HEK293 (cell line): ENCODE measurements at regions not wholly inside any gene's neighbourhood (a gene's known extent, or its start where the extent isn't known, plus 50 kb on each side); places are given as distances from the start of the nearest gene placed in this dataset.

Experiments
- CTCF ChIA-PET: fragments of 350-600 bp; formaldehyde crosslinking; extraction: SDS; loops from one replicate; lab custom pipeline; 2021; ENCODE audit warnings: antibody characterized with exemption; lab: Yijun Ruan, JAX
- POLR2A ChIA-PET: fragments of 300-600 bp; formaldehyde crosslinking; extraction: SDS; loops from one replicate; lab custom pipeline; 2020; ENCODE audit warnings: antibody characterized with exemption, inconsistent platforms; lab: Yijun Ruan, JAX
- H3K27ac ChIP-seq: fragments of 200-500 bp; sonication (Bioruptor generic); 2 replicates; pipeline ENCODE4 v1.5.1; 2014; ENCODE audit warnings: low read depth, low read length, control low read depth, inconsistent platforms; ENCODE audit errors: extremely low read depth
- H3K36me3 ChIP-seq, 2 experiments: fragments of 200-500 bp in 1 of 2; sonication (Bioruptor generic) in 1 of 2; 1 replicate in 1 of 2; 2 replicates in 1 of 2; pipeline ENCODE4 v1.5.1; 2014 to 2017; ENCODE audit warnings: inconsistent platforms in 2 of 2, low read length in 2 of 2; ENCODE audit not compliant: control insufficient read depth in 2 of 2, insufficient read depth in 1 of 2
- H3K4me1 ChIP-seq: fragments of 200-500 bp; sonication (Bioruptor generic); 2 replicates; pipeline ENCODE4 v1.5.1; 2014; ENCODE audit warnings: mild to moderate bottlenecking, low read length, inconsistent platforms; ENCODE audit not compliant: control insufficient read depth, insufficient read depth
- H3K4me3 ChIP-seq: 2 replicates; pipeline ENCODE4 v1.5.1; 2011; ENCODE audit warnings: low read depth, mild to moderate bottlenecking, control low read depth, low read length, moderate library complexity
- H3K9me3 ChIP-seq: fragments of 200-500 bp; sonication (Bioruptor generic); 2 replicates; pipeline ENCODE4 v1.5.1; 2014; ENCODE audit warnings: low read depth, low read length, inconsistent platforms; ENCODE audit not compliant: control insufficient read depth, insufficient read depth
- BCL11B ChIP-seq: fragments of 450-650 bp; formaldehyde crosslinking; IDR thresholded peaks from 2 replicates; pipeline ENCODE4 v1.5.1; 2016; ENCODE audit warnings: low read depth, missing biosample characterization, missing genetic modification characterization
- GLIS1 ChIP-seq: fragments of 450-650 bp; formaldehyde crosslinking; IDR thresholded peaks from 2 replicates; pipeline ENCODE4 v1.5.1; 2016; ENCODE audit warnings: missing biosample characterization, missing genetic modification characterization
- HOXD13 ChIP-seq: sonication (generic); formaldehyde crosslinking; IDR thresholded peaks from 2 replicates; pipeline ENCODE4 v1.8.0; 2022; ENCODE audit warnings: missing genetic modification reagents, borderline replicate concordance
- IKZF3 ChIP-seq: fragments of 450-650 bp; IDR thresholded peaks from 2 replicates; pipeline ENCODE4 v1.5.0; 2018; ENCODE audit warnings: missing biosample characterization, mild to moderate bottlenecking, missing genetic modification characterization, moderate library complexity
- PRDM1 ChIP-seq: fragments of 450-650 bp; formaldehyde crosslinking; IDR thresholded peaks from 2 replicates; pipeline ENCODE4; 2016; ENCODE audit warnings: missing biosample characterization, missing genetic modification characterization
- PRDM6 ChIP-seq: fragments of 450-650 bp; formaldehyde crosslinking; IDR thresholded peaks from 2 replicates; pipeline ENCODE4 v1.5.1; 2017; ENCODE audit warnings: missing biosample characterization, missing genetic modification characterization
- SCRT2 ChIP-seq: fragments of 450-650 bp; formaldehyde crosslinking; IDR thresholded peaks from 2 replicates; pipeline ENCODE4 v1.5.1; 2016; ENCODE audit warnings: missing biosample characterization, missing genetic modification characterization
- SP2 ChIP-seq: fragments of 450-650 bp; formaldehyde crosslinking; IDR thresholded peaks from 2 replicates; pipeline ENCODE4 v1.5.1; 2016; ENCODE audit warnings: missing biosample characterization, missing genetic modification characterization
- ZFP41 ChIP-seq: fragments of 450-650 bp; formaldehyde crosslinking; IDR thresholded peaks from 2 replicates; pipeline ENCODE4 v1.5.1; 2016; ENCODE audit warnings: missing biosample characterization, missing genetic modification characterization, borderline replicate concordance
- ZNF202 ChIP-seq: fragments of 450-650 bp; formaldehyde crosslinking; IDR thresholded peaks from 2 replicates; pipeline ENCODE4 v1.5.1; 2016; ENCODE audit warnings: missing biosample characterization, missing genetic modification characterization, borderline replicate concordance
- ZNF223 ChIP-seq: fragments of 450-650 bp; formaldehyde crosslinking; IDR thresholded peaks from 2 replicates; pipeline ENCODE4 v1.5.1; 2016; ENCODE audit warnings: missing biosample characterization, missing genetic modification characterization
- ZNF354C ChIP-seq: fragments of 450-650 bp; formaldehyde crosslinking; IDR thresholded peaks from 2 replicates; pipeline ENCODE4 v1.5.1; 2016; ENCODE audit warnings: missing biosample characterization, missing genetic modification characterization, low read depth, borderline replicate concordance
- ZNF423 ChIP-seq: fragments of 450-650 bp; formaldehyde crosslinking; IDR thresholded peaks from 2 replicates; pipeline ENCODE4 v1.5.1; 2016; ENCODE audit warnings: missing biosample characterization, missing genetic modification characterization
- ZNF521 ChIP-seq: fragments of 450-650 bp; formaldehyde crosslinking; IDR thresholded peaks from 2 replicates; pipeline ENCODE4 v1.5.1; 2017; ENCODE audit warnings: missing biosample characterization, mild to moderate bottlenecking, missing genetic modification characterization
- ZNF549 ChIP-seq: fragments of 450-650 bp; IDR thresholded peaks from 2 replicates; pipeline ENCODE4 v1.5.1; 2018; ENCODE audit warnings: missing biosample characterization, missing genetic modification characterization, mild to moderate bottlenecking, inconsistent platforms, moderate library complexity
- ZNF626 ChIP-seq: fragments of 450-650 bp; sonication (Bioruptor Pico); formaldehyde crosslinking; IDR thresholded peaks from 2 replicates; pipeline ENCODE4 v1.5.1; 2018; ENCODE audit warnings: missing biosample characterization, missing genetic modification characterization, inconsistent platforms
- ZNF645 ChIP-seq: fragments of 450-650 bp; formaldehyde crosslinking; IDR thresholded peaks from 2 replicates; pipeline ENCODE4; 2016; ENCODE audit warnings: missing biosample characterization, missing genetic modification characterization
- ZNF677 ChIP-seq: fragments of 450-650 bp; IDR thresholded peaks from 2 replicates; pipeline ENCODE4 v1.5.0; 2018; ENCODE audit warnings: missing biosample characterization, mild to moderate bottlenecking, missing genetic modification characterization, moderate library complexity
- ZNF692 ChIP-seq: fragments of 450-650 bp; formaldehyde crosslinking; IDR thresholded peaks from 2 replicates; pipeline ENCODE4 v1.5.1; 2016; ENCODE audit warnings: missing biosample characterization, missing genetic modification characterization
- ZNF837 ChIP-seq: fragments of 450-650 bp; formaldehyde crosslinking; IDR thresholded peaks from 2 replicates; pipeline ENCODE4 v1.5.1; 2016; ENCODE audit warnings: missing biosample characterization, missing genetic modification characterization
- ZSCAN5A ChIP-seq: fragments of 450-650 bp; formaldehyde crosslinking; IDR thresholded peaks from 2 replicates; pipeline ENCODE4 v1.5.1; 2016; ENCODE audit warnings: missing biosample characterization, missing genetic modification characterization

- TF ChIP-seq ZNF521 (tag by site-specific recombination) (no peak), HOXD13 (CRISPR knock-in tag) (no peak), ZNF677 (tag by site-specific recombination) (no peak), ZNF202 (no peak), PRDM1 (no peak), ZNF423 (tag by site-specific recombination) (no peak)
- TF ChIP-seq, all 188 proteins: peak for 11
Observed at GRCh38 chr21:43331962-43332828, 94.7 kb downstream of the SIK1 start (continued).

- TF ChIP-seq SP2 (tag by site-specific recombination) (no peak), ZNF354C (tag by site-specific recombination) (no peak), ZNF549 (tag by site-specific recombination) (no peak), ZNF837 (tag by site-specific recombination) (no peak), SCRT2 (tag by site-specific recombination) (0 out of 2 replicates have a peak, but pooled peaks have one; percentile 31), GLIS1 (tag by site-specific recombination) (no peak)
Observed at GRCh38 chr21:43331111-43331961, 95.6 kb downstream of the SIK1 start.

GRCh38 chr21:43330306-43330881, 96.5 kb downstream of the SIK1 start:
- ChIA-PET CTCF (interaction anchor here (0.7 kb wide), 1 partner anchor 10 kb away, joined by 4 read pairs; no protein-coding TSS in a partner anchor), POLR2A (no interaction called here)
- no peaks in the 10 kb centered on the region for H3K9me3 ChIP-seq
- H3K36me3 ChIP-seq, result no peaks in the 10 kb centered on the region
- no peak overlapping the region for H3K4me3 ChIP-seq
- TF ChIP-seq IKZF3 (tag by site-specific recombination) (no peak), ZNF223 (no peak), ZNF626 (tag by site-specific recombination) (no peak)
- H3K27ac ChIP-seq, result no peak overlapping the region
- no peaks in the 10 kb centered on the region for H3K4me1 ChIP-seq

More at GRCh38 chr21:43331111-43331961, 95.6 kb downstream of the SIK1 start:
- Histone ChIP-seq H3K9me3 (no peaks in the 10 kb centered on the region), H3K4me3 (no peak overlapping the region), H3K36me3 (no peaks in the 10 kb centered on the region), H3K27ac (no peak overlapping the region), H3K4me1 (no peaks in the 10 kb centered on the region)
- CTCF ChIA-PET, result no interaction called here
- POLR2A ChIA-PET, result no interaction called here

- ChIA-PET POLR2A (no interaction called here), CTCF (interaction anchor here (0.7 kb wide), 1 partner anchor 9 kb away, joined by 4 read pairs; no protein-coding TSS in a partner anchor)
- Histone ChIP-seq H3K27ac (no peak overlapping the region), H3K4me3 (no peak overlapping the region), H3K36me3 (no peaks in the 10 kb centered on the region), H3K4me1 (no peaks in the 10 kb centered on the region), H3K9me3 (no peaks in the 10 kb centered on the region)
- TF ChIP-seq BCL11B (no peak), ZNF692 (tag by site-specific recombination) (no peak), IKZF3 (tag by site-specific recombination) (no peak), ZSCAN5A (no peak), ZFP41 (tag by site-specific recombination) (no peak), ZNF645 (no peak), PRDM6 (tag by site-specific recombination) (no peak)
Observed at GRCh38 chr21:43329711-43330269, 97.1 kb downstream of the SIK1 start.
